Osteoblast (primary cell): ENCODE measurements at regions not wholly inside any gene's neighbourhood (a gene's known extent, or its start where the extent isn't known, plus 50 kb on each side); places are given as distances from the start of the nearest gene placed in this dataset.

Experiments used
- DNase-seq: peaks from one replicate; pipeline ENCODE4 v3.0.0; 2011; ENCODE audit warnings: low spot score, mixed read lengths; ENCODE audit not compliant: insufficient read length; ENCODE audit errors: missing footprints
- H2AFZ ChIP-seq: 2 replicates; pipeline ENCODE4 v1.6.0; 2011; ENCODE audit warnings: mild to moderate bottlenecking, low read length
- H3K27ac ChIP-seq: 2 replicates; pipeline ENCODE4 v1.5.1; 2011; ENCODE audit warnings: mild to moderate bottlenecking, low read depth, low read length, moderate library complexity
- H3K27me3 ChIP-seq: 2 replicates; pipeline ENCODE4 v1.6.0; 2012; ENCODE audit warnings: mild to moderate bottlenecking, control low read depth, inconsistent platforms, low read length, moderate library complexity; ENCODE audit not compliant: insufficient read depth
- H3K36me3 ChIP-seq: 2 replicates; pipeline ENCODE4 v1.5.1; 2011; ENCODE audit warnings: mild to moderate bottlenecking, low read length, control low read depth, moderate library complexity; ENCODE audit not compliant: insufficient read depth
- H3K4me1 ChIP-seq: 2 replicates; pipeline ENCODE4 v1.5.1; 2011; ENCODE audit warnings: mild to moderate bottlenecking, low read length, control low read depth, moderate library complexity; ENCODE audit not compliant: insufficient read depth
- H3K4me2 ChIP-seq: 2 replicates; pipeline ENCODE4 v1.6.0; 2011; ENCODE audit warnings: mild to moderate bottlenecking, low read length; ENCODE audit not compliant: insufficient read depth
- H3K4me3 ChIP-seq: fragments of 200-600 bp; sonication (generic); 3 replicates; pipeline ENCODE4 v1.5.1; 2012; ENCODE audit warnings: mild to moderate bottlenecking, low read length, inconsistent platforms; ENCODE audit not compliant: insufficient read depth
- H3K79me2 ChIP-seq: 2 replicates; pipeline ENCODE4 v1.6.0; 2012; ENCODE audit warnings: mild to moderate bottlenecking, low read length, control low read depth, inconsistent platforms; ENCODE audit not compliant: insufficient read depth
- H3K9me3 ChIP-seq: 2 replicates; pipeline ENCODE4 v1.5.1; 2011; ENCODE audit warnings: low read depth, low read length, control low read depth
- H4K20me1 ChIP-seq: 2 replicates; pipeline ENCODE4 v1.6.0; 2012; ENCODE audit warnings: mild to moderate bottlenecking, low read length, control low read depth; ENCODE audit not compliant: insufficient read depth
- TF ChIP-seq, protein P1 (sequence below): IDR thresholded peaks from 2 replicates; pipeline ENCODE4 v1.5.1; 2011; ENCODE audit warnings: mild to moderate bottlenecking, low read depth, low read length, moderate library complexity; ENCODE audit errors: extremely low read depth

DNA sequence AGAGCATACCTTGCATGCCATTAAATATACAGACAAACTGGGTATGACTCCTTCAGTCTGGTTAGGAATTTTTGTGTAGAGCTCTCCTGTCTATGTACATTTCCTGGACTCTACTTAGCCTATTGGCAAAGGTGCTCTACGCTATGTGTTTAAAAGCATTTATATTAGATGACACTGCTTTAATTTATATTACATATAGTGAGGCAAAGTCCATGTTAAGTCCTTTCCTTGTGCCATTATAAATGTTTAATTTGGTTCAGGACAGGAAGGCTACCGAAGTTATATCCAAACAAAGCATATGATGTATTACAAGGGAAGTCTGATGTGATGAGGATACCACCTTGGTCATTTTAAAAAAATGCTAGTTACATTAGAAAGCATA, 117.4 kb upstream of the RAB27B start:
- Histone ChIP-seq H3K79me2 (no peaks in the 10 kb centered on the region), H3K27me3 (no peaks in the 10 kb centered on the region), H3K27ac (no peak overlapping the region), H4K20me1 (no peaks in the 10 kb centered on the region), H3K4me2 (no peak overlapping the region), H3K4me3 (no peak overlapping the region), H3K4me1 (peaks cover 12% of the 10 kb centered on the region), H2AFZ (no peak overlapping the region), H3K9me3 (no peaks in the 10 kb centered on the region), H3K36me3 (no peaks in the 10 kb centered on the region)
- TF ChIP-seq, protein P1, sequence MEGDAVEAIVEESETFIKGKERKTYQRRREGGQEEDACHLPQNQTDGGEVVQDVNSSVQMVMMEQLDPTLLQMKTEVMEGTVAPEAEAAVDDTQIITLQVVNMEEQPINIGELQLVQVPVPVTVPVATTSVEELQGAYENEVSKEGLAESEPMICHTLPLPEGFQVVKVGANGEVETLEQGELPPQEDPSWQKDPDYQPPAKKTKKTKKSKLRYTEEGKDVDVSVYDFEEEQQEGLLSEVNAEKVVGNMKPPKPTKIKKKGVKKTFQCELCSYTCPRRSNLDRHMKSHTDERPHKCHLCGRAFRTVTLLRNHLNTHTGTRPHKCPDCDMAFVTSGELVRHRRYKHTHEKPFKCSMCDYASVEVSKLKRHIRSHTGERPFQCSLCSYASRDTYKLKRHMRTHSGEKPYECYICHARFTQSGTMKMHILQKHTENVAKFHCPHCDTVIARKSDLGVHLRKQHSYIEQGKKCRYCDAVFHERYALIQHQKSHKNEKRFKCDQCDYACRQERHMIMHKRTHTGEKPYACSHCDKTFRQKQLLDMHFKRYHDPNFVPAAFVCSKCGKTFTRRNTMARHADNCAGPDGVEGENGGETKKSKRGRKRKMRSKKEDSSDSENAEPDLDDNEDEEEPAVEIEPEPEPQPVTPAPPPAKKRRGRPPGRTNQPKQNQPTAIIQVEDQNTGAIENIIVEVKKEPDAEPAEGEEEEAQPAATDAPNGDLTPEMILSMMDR = no peak
- DNase-seq = no peak

DNA sequence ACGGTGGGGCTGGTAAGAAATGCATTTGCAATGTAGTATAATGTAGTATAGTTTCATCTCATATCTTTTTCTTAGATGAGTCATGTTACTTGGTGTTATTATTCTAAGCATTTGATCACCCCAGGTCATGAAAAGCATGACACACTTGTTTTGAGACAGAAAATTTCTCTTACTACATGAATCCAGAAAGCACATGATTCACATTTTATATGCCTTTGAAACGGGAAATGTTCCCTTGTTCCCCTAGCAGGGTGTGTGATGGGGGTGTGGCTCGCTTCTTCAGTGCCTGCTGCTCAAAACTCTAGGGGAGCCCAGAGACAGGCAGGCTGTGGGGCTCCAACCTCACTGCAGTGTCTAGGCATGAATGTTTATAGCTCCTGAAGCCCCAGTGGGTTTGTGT, 116.0 kb upstream of the RAB27B start:
- Histone ChIP-seq H3K4me1 (peaks cover 12% of the 10 kb centered on the region), H3K36me3 (no peaks in the 10 kb centered on the region), H3K27ac (peak overlapping the region; percentile 60), H3K27me3 (no peaks in the 10 kb centered on the region), H4K20me1 (no peaks in the 10 kb centered on the region), H3K9me3 (no peaks in the 10 kb centered on the region), H3K79me2 (no peaks in the 10 kb centered on the region), H3K4me3 (no peak overlapping the region), H2AFZ (peak overlapping the region; percentile 33), H3K4me2 (peak overlapping the region; percentile 45)
- DNase-seq = peak; percentile 48
- TF ChIP-seq, protein P1 = no peak

GRCh38 chr18:54712758-54713157, 115.5 kb upstream of the RAB27B start:
- TF ChIP-seq, protein P1 = no peak
- no peak overlapping the region for H3K4me3 ChIP-seq
- peak overlapping the region; percentile 33 for H2AFZ ChIP-seq
- no peaks in the 10 kb centered on the region for H3K79me2 ChIP-seq
- H4K20me1 ChIP-seq = no peaks in the 10 kb centered on the region
- peaks cover 12% of the 10 kb centered on the region for H3K4me1 ChIP-seq
- H3K9me3 ChIP-seq = no peaks in the 10 kb centered on the region
- DNase-seq = no peak
- no peaks in the 10 kb centered on the region for H3K27me3 ChIP-seq
- H3K4me2 ChIP-seq = peak overlapping the region; percentile 45
- no peaks in the 10 kb centered on the region for H3K36me3 ChIP-seq
- peak overlapping the region; percentile 53 for H3K27ac ChIP-seq

DNA sequence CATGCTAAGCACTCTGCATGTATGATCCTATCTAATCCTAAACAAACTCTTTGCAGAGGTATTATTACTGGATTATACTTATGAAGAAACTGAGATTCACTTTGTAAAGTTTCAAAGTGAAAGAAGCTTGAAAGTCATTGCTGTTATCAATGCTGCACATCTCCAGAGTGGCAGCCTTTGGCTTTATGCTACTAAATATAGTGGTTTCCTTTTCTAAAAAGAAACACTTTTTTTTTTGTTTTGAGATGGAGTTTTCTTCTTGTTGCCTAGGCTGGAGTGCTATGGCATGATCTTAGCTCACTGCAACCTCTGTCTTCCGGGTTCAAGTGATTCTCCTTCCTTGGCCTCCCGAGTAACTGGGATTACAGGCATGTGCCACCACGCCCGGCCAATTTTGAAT, 114.9 kb upstream of the RAB27B start:
- Histone ChIP-seq H3K4me3 (no peak overlapping the region), H3K79me2 (no peaks in the 10 kb centered on the region), H2AFZ (no peak overlapping the region), H3K27me3 (no peaks in the 10 kb centered on the region), H3K4me2 (no peak overlapping the region), H3K4me1 (peaks cover 15% of the 10 kb centered on the region), H3K27ac (no peak overlapping the region), H4K20me1 (no peaks in the 10 kb centered on the region), H3K36me3 (no peaks in the 10 kb centered on the region), H3K9me3 (no peaks in the 10 kb centered on the region)
- DNase-seq = no peak
- TF ChIP-seq, protein P1 = no peak
